Epithelial cell of esophagus (primary cell): ENCODE measurements at regions not wholly inside any gene's neighbourhood (a gene's known extent, or its start where the extent isn't known, plus 50 kb on each side); places are given as distances from the start of the nearest gene placed in this dataset.

Experiments
- DNase-seq: peaks from one replicate; pipeline ENCODE4 v3.0.0; 2010; ENCODE audit warnings: low read depth
- H3K4me3 ChIP-seq: 2 replicates; pipeline ENCODE4 v1.5.1; 2011; ENCODE audit warnings: mild to moderate bottlenecking, low read length, control low read depth
- TF ChIP-seq, protein P1 (sequence below): IDR thresholded peaks from 2 replicates; pipeline ENCODE4 v1.5.1; 2011; ENCODE audit warnings: low read depth, mild to moderate bottlenecking, low read length, control low read depth, inconsistent platforms; ENCODE audit not compliant: insufficient read depth; ENCODE audit errors: missing control alignments

DNA sequence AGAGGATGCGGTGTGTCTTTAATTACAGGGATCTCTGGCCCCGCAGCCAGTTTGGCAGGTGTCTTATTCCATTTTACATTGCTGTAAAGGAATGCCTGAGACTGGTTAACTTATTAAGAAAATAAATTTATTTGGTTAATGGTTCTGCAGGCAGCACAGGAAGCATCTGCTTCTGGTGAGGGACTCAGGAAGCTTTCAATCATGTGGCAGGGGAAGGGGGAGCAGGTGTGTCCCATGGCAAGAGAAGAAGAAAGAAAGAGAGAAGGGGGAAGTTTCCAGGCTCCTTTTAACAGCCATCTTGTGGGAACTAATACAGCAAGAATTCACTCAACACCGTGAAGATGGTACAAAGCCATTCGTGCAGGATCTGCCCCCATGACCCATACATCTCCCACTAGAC is 128.0 kb upstream of the CRBN start:
- TF ChIP-seq, protein P1, sequence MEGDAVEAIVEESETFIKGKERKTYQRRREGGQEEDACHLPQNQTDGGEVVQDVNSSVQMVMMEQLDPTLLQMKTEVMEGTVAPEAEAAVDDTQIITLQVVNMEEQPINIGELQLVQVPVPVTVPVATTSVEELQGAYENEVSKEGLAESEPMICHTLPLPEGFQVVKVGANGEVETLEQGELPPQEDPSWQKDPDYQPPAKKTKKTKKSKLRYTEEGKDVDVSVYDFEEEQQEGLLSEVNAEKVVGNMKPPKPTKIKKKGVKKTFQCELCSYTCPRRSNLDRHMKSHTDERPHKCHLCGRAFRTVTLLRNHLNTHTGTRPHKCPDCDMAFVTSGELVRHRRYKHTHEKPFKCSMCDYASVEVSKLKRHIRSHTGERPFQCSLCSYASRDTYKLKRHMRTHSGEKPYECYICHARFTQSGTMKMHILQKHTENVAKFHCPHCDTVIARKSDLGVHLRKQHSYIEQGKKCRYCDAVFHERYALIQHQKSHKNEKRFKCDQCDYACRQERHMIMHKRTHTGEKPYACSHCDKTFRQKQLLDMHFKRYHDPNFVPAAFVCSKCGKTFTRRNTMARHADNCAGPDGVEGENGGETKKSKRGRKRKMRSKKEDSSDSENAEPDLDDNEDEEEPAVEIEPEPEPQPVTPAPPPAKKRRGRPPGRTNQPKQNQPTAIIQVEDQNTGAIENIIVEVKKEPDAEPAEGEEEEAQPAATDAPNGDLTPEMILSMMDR, result no peak
- no peak for DNase-seq
- no peak overlapping the region for H3K4me3 ChIP-seq

DNA sequence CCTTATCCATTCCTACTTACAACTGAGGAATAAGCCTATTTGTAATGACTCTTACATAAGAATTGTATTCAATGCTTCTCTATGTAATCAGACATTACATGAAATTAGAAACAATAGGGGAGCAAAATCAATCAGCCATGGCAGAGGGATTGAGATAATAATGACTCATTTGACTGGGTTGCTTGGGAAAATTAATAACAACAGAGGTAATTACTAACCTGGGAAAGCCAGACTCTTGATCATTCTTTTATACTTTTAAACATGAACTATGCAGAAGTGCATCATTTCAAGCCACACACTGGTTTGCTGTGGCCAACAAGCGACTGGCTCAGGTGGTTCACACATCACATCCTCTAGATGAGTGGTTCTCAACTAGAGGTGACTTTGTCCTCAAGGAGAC is 126.3 kb upstream of the CRBN start:
- no peak overlapping the region for H3K4me3 ChIP-seq
- no peak for DNase-seq
- TF ChIP-seq, protein P1, result no peak

DNA sequence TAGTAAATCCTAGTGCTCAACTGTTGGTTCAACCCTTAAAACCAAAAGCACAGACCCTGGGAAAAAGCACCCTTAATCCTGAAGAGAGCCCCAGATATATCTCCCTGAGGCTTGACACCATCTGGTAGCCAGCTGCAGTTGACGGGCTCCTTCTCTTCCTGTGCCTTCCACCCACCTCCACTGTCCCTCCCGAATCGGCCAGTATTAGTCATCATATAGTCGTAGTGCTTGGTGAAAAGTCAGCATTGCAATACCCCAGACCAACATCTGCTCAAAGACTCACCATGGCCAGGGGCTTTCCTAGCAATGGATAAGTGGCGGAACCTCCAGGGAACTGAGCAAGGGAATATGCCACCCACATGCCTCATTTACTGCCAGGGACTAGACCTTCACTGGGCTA is 125.6 kb upstream of the CRBN start:
- TF ChIP-seq, protein P1, result no peak
- H3K4me3 ChIP-seq, result no peak overlapping the region
- DNase-seq, result no peak

DNA sequence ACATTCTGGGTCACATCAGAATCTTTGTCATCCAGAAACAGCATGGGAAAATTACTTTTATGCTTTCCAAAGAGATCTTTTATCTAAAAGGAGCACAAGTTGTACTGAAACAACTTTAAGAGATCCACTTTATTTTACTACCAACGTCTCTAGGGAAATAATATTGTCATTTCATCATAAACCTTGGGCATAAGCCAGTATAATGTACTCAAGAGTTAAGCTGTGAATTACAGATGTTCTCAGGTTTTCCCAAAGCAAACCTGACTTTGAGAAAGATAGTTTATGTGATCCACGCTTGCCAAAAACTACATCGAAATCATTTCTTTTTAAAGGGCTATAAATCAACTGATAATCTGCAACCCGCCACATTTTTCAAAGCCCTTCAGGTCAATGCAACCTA is 124.1 kb upstream of the CRBN start:
- TF ChIP-seq, protein P1, result no peak
- no peak for DNase-seq
- H3K4me3 ChIP-seq, result no peak overlapping the region

DNA sequence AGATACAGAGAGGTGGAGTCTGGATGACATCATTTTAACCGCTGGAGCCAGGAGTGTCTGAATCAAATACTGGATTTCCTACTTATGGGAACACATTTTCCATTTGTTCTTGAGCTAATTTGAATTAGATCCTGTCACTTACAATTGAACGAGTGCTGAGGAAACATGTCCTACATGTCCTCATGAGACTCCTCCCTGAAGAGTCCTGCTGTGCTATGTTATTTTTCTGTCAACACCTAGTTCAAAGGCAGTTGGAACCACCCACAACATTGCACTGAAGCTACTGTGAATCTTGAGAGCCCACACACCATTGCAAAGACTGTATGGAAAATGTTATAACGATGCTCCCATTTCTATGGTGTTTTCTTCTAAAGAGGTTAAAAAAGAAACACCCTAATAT is 123.5 kb upstream of the CRBN start:
- no peak for DNase-seq
- TF ChIP-seq, protein P1, result no peak
- H3K4me3 ChIP-seq, result no peak overlapping the region

DNA sequence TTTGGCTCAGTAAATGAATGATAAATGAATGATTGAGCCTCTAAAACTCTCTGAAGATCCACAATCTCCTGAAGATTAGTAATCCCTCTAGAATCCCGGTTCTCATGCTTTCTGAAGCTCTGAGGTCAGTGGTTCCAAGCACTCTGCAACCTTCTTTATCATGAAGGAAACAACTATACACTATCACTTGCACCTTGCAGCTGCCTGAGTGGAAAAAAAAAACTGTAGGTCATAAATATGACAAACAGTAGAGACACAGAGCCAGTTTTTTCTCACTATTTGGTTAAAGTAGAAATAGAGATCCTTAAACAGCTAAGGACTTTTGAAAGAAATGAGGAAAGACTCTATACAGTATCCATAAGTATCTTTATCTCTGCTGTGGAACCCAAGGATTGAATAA is 122.0 kb upstream of the CRBN start:
- TF ChIP-seq, protein P1, result no peak
- no peak overlapping the region for H3K4me3 ChIP-seq
- DNase-seq, result no peak

DNA sequence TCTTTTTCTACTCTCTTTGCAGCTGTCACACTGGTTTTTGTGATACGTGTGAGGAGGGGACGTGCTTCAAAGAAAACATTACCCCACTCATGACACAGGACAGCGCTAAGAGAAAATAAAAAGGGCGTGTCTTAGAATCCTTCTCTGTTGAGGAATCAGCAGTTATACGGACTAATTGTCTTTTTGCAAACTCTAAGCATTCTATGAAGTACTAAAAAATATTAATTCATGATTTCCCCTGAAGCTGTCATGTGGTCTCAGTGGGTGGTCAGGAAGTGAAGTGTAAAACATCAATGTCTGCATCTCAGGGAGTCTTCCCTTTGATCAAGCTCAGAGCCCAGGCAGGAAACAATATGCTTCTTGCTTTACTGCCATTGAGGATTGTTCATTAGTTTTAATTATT is 117.5 kb upstream of the CRBN start:
- no peak overlapping the region for H3K4me3 ChIP-seq
- TF ChIP-seq, protein P1, result no peak
- no peak for DNase-seq
